IMR-90 (cell line): ENCODE measurements at regions not wholly inside any gene's neighbourhood (a gene's known extent, or its start where the extent isn't known, plus 50 kb on each side); places are given as distances from the start of the nearest gene placed in this dataset.

ENCODE experiments used
- ATAC-seq: fragments of 200-7000 bp; cut with Tn5 transposase; 2 replicates; pipeline ENCODE4 v1.9.1; 2020; ENCODE audit warnings: low read depth, mild to moderate bottlenecking, moderate library complexity
- BruUV-seq: library from RNA; stranded (reverse); fragments of 400-500 nt; replicated peaks from 2 replicates; lab custom pipeline; 2021; lab: Mats Ljungman, UMichigan
- CTCF ChIA-PET: fragments of 300-600 bp; formaldehyde crosslinking; extraction: SDS; loops from one replicate; lab custom pipeline; 2021; ENCODE audit warnings: antibody characterized with exemption; lab: Yijun Ruan, JAX
- POLR2A ChIA-PET: fragments of 300-600 bp; sonication (Branson Sonifier 250); formaldehyde crosslinking; loops from one replicate; lab custom pipeline; 2022; ENCODE audit warnings: antibody characterized with exemption; ENCODE audit not compliant: unreplicated experiment; lab: Charles Lee
- DNase-seq: peaks from one replicate; pipeline ENCODE4 v3.0.0; 2013
- H2AFZ ChIP-seq: replicated peaks from 2 replicates; pipeline ENCODE3; 2013; ENCODE audit warnings: low read length, mild to moderate bottlenecking; ENCODE audit not compliant: poor library complexity
- H2AK5ac ChIP-seq: 2 replicates; pipeline ENCODE4 v1.6.1; 2013; ENCODE audit warnings: low read depth, low read length, inconsistent platforms
- H2AK9ac ChIP-seq: replicated peaks from 2 replicates; pipeline ENCODE3; 2013; ENCODE audit warnings: mild to moderate bottlenecking, low read depth, low read length, moderate library complexity; ENCODE audit not compliant: poor library complexity
- H2BK120ac ChIP-seq: 2 replicates; pipeline ENCODE4 v1.6.1; 2013; ENCODE audit warnings: low read depth, low read length, inconsistent platforms
- H2BK15ac ChIP-seq: 3 replicates; pipeline ENCODE4 v1.6.1; 2013; ENCODE audit warnings: low read depth, low read length, inconsistent platforms
- H2BK20ac ChIP-seq: 2 replicates; pipeline ENCODE4 v1.6.1; 2013; ENCODE audit warnings: low read depth, mild to moderate bottlenecking, inconsistent platforms, low read length, moderate library complexity
- H2BK5ac ChIP-seq: 2 replicates; pipeline ENCODE4 v1.6.1; 2013; ENCODE audit warnings: mild to moderate bottlenecking, low read depth, low read length, inconsistent platforms; ENCODE audit not compliant: poor library complexity, severe bottlenecking
- H3K14ac ChIP-seq: replicated peaks from 2 replicates; pipeline ENCODE4 v1.6.1; 2013; ENCODE audit warnings: low read depth, low read length, inconsistent platforms
- H3K18ac ChIP-seq: 2 replicates; pipeline ENCODE4 v1.6.1; 2013; ENCODE audit warnings: low read depth, low read length, control low read depth
- H3K23ac ChIP-seq: 2 replicates; pipeline ENCODE4 v1.6.1; 2013; ENCODE audit warnings: low read depth, low read length, inconsistent platforms
- H3K27ac ChIP-seq: 2 replicates; pipeline ENCODE4 v1.5.1; 2013; ENCODE audit warnings: mild to moderate bottlenecking, control low read depth, low read length; ENCODE audit not compliant: insufficient read depth
- H3K27me3 ChIP-seq: 2 replicates; pipeline ENCODE4 v1.6.1; 2013; ENCODE audit warnings: low read length; ENCODE audit not compliant: control insufficient read depth, insufficient read depth
- H3K36me3 ChIP-seq: 2 replicates; pipeline ENCODE4 v1.6.1; 2013; ENCODE audit warnings: low read length, mixed read lengths; ENCODE audit not compliant: control insufficient read depth, insufficient read depth
- H3K4ac ChIP-seq: 2 replicates; pipeline ENCODE4 v1.6.1; 2013; ENCODE audit warnings: low read depth, low read length, inconsistent platforms
- H3K4me1 ChIP-seq: 2 replicates; pipeline ENCODE4 v1.6.1; 2013; ENCODE audit warnings: low read length, mixed read lengths; ENCODE audit not compliant: control insufficient read depth, insufficient read depth
- H3K4me2 ChIP-seq: 2 replicates; pipeline ENCODE4 v1.6.1; 2013; ENCODE audit warnings: low read depth, mild to moderate bottlenecking, control low read depth, low read length, moderate library complexity
- H3K4me3 ChIP-seq: 2 replicates; pipeline ENCODE4 v1.5.1; 2013; ENCODE audit warnings: low read depth, mild to moderate bottlenecking, control low read depth, low read length, moderate library complexity; ENCODE audit not compliant: insufficient read depth
- H3K56ac ChIP-seq: 2 replicates; pipeline ENCODE4 v1.6.1; 2013; ENCODE audit warnings: low read length, inconsistent platforms; ENCODE audit not compliant: insufficient read depth; ENCODE audit errors: extremely low read depth
- H3K79me1 ChIP-seq, 2 experiments: 2 replicates each; pipeline ENCODE4 v1.6.1; 2013; ENCODE audit warnings: low read length in 2 of 2, inconsistent platforms in 1 of 2, low read depth in 1 of 2
- H3K9ac ChIP-seq: 2 replicates; pipeline ENCODE4 v1.6.1; 2013; ENCODE audit warnings: low read depth, low read length, control low read depth
- H3K9me1 ChIP-seq: 2 replicates; pipeline ENCODE4 v1.6.1; 2013; ENCODE audit warnings: low read length, inconsistent platforms; ENCODE audit not compliant: insufficient read depth
- H3K9me3 ChIP-seq: 2 replicates; pipeline ENCODE4 v1.6.1; 2013; ENCODE audit warnings: low read length; ENCODE audit not compliant: control insufficient read depth, insufficient read depth
- H4K20me1 ChIP-seq: 2 replicates; pipeline ENCODE4 v1.6.1; 2013; ENCODE audit warnings: low read length, inconsistent platforms; ENCODE audit not compliant: insufficient read depth
- H4K5ac ChIP-seq: 2 replicates; pipeline ENCODE4 v1.6.1; 2013; ENCODE audit warnings: mild to moderate bottlenecking, low read depth, low read length, control low read depth
- H4K8ac ChIP-seq, 2 experiments: 2 replicates each; pipeline ENCODE4 v1.6.1; 2013; ENCODE audit warnings: low read depth in 2 of 2, low read length in 2 of 2, control low read depth in 1 of 2, inconsistent platforms in 1 of 2
- H4K91ac ChIP-seq: 2 replicates; pipeline ENCODE4 v1.6.1; 2013; ENCODE audit warnings: low read depth, low read length, inconsistent platforms; ENCODE audit not compliant: insufficient read depth
- RAD21 ChIP-seq: IDR thresholded peaks from 2 replicates; pipeline ENCODE4 v1.6.1; 2012; ENCODE audit warnings: low read length, improper control_type of control experiment
- RCOR1 ChIP-seq: IDR thresholded peaks from 2 replicates; pipeline ENCODE4 v1.6.1; 2012; ENCODE audit warnings: mild to moderate bottlenecking, low read length, improper control_type of control experiment; ENCODE audit not compliant: insufficient replicate concordance
- WGBS, 2 experiments: methylation state at CpG; one replicate each; pipeline versions ENCODE4 v1.1.5 to v1.1.7; 2013; ENCODE audit warnings: missing lambda C conversion rate in 2 of 2; ENCODE audit not compliant: insufficient read length in 1 of 2; ENCODE audit errors: extremely low coverage in 2 of 2; 5-methylcytosine and 5-hydroxymethylcytosine counted together
- dilution Hi-C: fragments of 300-500 bp; cut with HindIII; formaldehyde crosslinking; loops from one replicate; pipeline ENCODE4 v1.14.3; 2018; ENCODE audit warnings: low sequenced_read_pairs; ENCODE audit not compliant: unreplicated experiment
- in situ Hi-C: fragments of 300-500 bp; cut with MboI; formaldehyde crosslinking; loops from 3 replicates; pipeline ENCODE4 v1.14.3; 2019; ENCODE audit warnings: low sequenced_read_pairs, inconsistent platforms, mixed read lengths
- intact Hi-C: fragments of 100-400 bp; cut with micrococcal nuclease; formaldehyde crosslinking; loops from 2 replicates; pipeline ENCODE4 v1.10.0; 2022
- TF ChIP-seq, protein P1 (sequence below): conservative IDR thresholded peaks from 2 replicates; pipeline ENCODE4 v1.5.1; 2012; ENCODE audit warnings: mild to moderate bottlenecking, low read depth, low read length, improper control_type of control experiment

- Histone ChIP-seq H3K27me3 (no peaks in the 10 kb centered on the region), H3K9me3 (no peaks in the 10 kb centered on the region), H3K23ac (no peak overlapping the region), H4K5ac (no peak overlapping the region), H4K91ac (no peak overlapping the region), H2BK15ac (no peak overlapping the region), H3K79me1 (no peaks in the 10 kb centered on the region), H2BK20ac (no peak overlapping the region), H2AK5ac (no peak overlapping the region), H3K9ac (no peak overlapping the region), H2BK120ac (no peak overlapping the region), H3K56ac (no peak overlapping the region), H2AFZ (peak overlapping the region; percentile 14), H3K14ac (no peak overlapping the region), H3K9me1 (no peaks in the 10 kb centered on the region), H4K20me1 (no peaks in the 10 kb centered on the region), H3K4me2 (no peak overlapping the region), H3K4me1 (no peaks in the 10 kb centered on the region), H3K27ac (no peak overlapping the region), H3K4ac (no peak overlapping the region), H2AK9ac (no peak overlapping the region), H3K4me3 (no peak overlapping the region), H3K18ac (no peak overlapping the region), H4K8ac (no peak overlapping the region), H2BK5ac (no peak overlapping the region), H3K36me3 (no peaks in the 10 kb centered on the region)
- dilution Hi-C loops, result no loop called here
- in situ Hi-C loops, result no loop called here
- POLR2A ChIA-PET, result no interaction called here
- no TSS peak for BruUV-seq
- no peak for TF ChIP-seq RAD21
- TF ChIP-seq, protein P1, sequence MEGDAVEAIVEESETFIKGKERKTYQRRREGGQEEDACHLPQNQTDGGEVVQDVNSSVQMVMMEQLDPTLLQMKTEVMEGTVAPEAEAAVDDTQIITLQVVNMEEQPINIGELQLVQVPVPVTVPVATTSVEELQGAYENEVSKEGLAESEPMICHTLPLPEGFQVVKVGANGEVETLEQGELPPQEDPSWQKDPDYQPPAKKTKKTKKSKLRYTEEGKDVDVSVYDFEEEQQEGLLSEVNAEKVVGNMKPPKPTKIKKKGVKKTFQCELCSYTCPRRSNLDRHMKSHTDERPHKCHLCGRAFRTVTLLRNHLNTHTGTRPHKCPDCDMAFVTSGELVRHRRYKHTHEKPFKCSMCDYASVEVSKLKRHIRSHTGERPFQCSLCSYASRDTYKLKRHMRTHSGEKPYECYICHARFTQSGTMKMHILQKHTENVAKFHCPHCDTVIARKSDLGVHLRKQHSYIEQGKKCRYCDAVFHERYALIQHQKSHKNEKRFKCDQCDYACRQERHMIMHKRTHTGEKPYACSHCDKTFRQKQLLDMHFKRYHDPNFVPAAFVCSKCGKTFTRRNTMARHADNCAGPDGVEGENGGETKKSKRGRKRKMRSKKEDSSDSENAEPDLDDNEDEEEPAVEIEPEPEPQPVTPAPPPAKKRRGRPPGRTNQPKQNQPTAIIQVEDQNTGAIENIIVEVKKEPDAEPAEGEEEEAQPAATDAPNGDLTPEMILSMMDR, result no peak
- no peak for TF ChIP-seq RCOR1
- intact Hi-C loops, result no loop called here
- DNase-seq (no peak), ATAC-seq (no peak)
- WGBS, 2 experiments, result no CpG with 5 or more reads among the region's 2 CpGs
- CTCF ChIA-PET, result interaction anchor here (1.2 kb wide), 1 partner anchor 13 kb away, joined by 3 read pairs; no protein-coding TSS in a partner anchor
Measured at GRCh38 chr13:40182591-40182990, 483.9 kb downstream of the FOXO1 start.
